Urinary bladder (tissue), 3 donors: ENCODE measurements at regions not wholly inside any gene's neighbourhood (a gene's known extent, or its start where the extent isn't known, plus 50 kb on each side); places are given as distances from the start of the nearest gene placed in this dataset.

ENCODE experiments used
- DNase-seq: peaks from one replicate; pipeline ENCODE4 v3.0.0-alpha.2; 2015; ENCODE audit errors: extremely low spot score
- H3K27ac ChIP-seq: one replicate; pipeline ENCODE4 v1.5.1; 2013; ENCODE audit warnings: low read depth, mild to moderate bottlenecking, moderate library complexity
- H3K36me3 ChIP-seq: one replicate; pipeline ENCODE4 v1.6.1; 2013; ENCODE audit warnings: mild to moderate bottlenecking, moderate library complexity; ENCODE audit not compliant: insufficient read depth
- H3K4me1 ChIP-seq: one replicate; pipeline ENCODE4 v1.6.1; 2013; ENCODE audit warnings: mild to moderate bottlenecking, moderate library complexity; ENCODE audit not compliant: insufficient read depth
- H3K4me3 ChIP-seq: one replicate; pipeline ENCODE4 v1.5.1; 2013; ENCODE audit warnings: low read depth, low read length
- WGBS: extraction: QIAGEN DNeasy Blood & Tissue Kit; methylation state at CpG from one replicate; pipeline ENCODE4 v1.1.7; 2013; 5-methylcytosine and 5-hydroxymethylcytosine counted together
- donor health status: healthy with polysubstance abuse.
- donor health status: healthy.

DNA sequence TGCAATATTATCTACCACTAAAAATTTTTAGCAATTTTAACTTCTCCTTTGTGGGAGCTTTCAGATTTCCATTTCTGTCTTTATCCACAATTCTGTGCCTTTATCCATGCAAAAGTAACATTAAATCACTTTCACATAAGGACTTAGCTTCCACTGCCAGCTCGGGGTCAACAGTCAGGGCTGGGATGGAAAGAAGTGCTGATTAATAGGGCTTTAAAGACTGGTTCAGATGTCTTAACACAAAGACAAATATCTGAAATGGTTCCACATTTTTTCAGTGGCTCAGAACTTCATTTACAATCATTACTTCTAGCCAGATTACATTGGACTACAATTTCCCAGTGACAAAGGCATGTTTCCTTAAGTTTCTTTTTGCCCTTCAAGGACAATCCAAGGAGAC lies 191.8 kb upstream of the CPHXL start:
- no peak overlapping the region for H3K4me3 ChIP-seq
- DNase-seq = no peak
- H3K36me3 ChIP-seq = no peaks in the 10 kb centered on the region
- H3K27ac ChIP-seq = no peak overlapping the region
- no peaks in the 10 kb centered on the region for H3K4me1 ChIP-seq
- 61% methylated on average over 1 of the region's 1 CpG for WGBS

DNA sequence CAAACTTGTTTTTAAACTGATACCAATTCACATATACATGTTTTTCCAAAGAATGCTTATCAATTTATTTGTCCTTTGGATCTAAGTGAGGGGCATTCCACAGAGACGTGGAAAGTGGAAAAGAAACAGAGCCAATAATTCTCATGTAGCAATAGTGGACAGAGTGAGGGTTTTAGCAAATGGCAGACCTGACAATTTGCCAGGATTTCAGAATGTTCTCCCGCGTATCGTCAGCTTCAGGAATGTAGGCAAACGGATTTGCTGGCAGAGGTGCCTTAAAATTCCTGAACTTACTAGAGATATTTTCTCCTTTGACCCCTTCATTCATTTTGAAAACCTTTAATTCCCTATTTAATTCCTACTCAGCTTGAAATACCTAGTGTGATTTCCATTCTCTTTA lies 193.4 kb upstream of the CPHXL start:
- no peak for DNase-seq
- H3K4me3 ChIP-seq = no peak overlapping the region
- 19% methylated on average over 5 of the region's 5 CpGs for WGBS
- H3K4me1 ChIP-seq = no peaks in the 10 kb centered on the region
- H3K36me3 ChIP-seq = no peaks in the 10 kb centered on the region
- no peak overlapping the region for H3K27ac ChIP-seq

DNA sequence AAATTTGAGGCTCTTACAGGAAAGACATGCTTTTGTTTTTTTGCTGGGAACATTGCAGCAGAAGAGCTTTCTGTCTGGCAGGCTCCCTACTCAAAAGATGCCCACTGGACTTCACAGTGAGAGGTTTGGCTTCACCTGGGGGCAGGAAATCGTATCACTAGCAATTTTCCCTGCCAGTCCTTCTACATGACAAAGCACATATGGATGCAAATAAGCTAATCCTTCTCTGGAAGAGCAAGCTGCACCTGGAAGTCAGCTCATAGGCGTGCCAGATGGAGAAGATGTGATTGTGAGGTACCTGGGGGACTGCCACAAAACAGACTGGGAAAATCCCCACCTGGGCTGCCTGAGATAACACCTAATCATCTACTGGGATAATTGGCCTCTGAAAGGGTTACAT lies 195.0 kb upstream of the CPHXL start:
- H3K27ac ChIP-seq = no peak overlapping the region
- 67% methylated on average over 2 of the region's 2 CpGs for WGBS

DNA sequence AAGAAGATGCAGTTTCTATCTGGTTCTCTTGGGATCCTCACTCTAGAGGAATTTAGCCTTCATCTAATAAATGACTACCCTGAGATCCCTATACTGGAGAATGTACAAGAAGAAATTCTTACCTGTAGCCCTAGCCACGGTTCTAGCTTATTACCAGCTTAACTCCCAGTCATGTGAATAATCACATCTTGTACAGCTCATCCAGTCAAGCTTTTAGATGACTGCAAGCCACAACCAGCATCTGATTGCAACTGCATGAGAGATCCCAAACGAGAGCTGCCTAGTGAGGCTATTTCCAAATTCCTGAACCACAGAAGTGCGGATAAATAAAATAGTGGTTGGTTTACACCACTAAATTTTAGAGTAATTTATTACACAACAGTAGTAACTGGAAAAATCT lies 196.0 kb upstream of the CPHXL start:
- Histone ChIP-seq H3K4me1 (no peaks in the 10 kb centered on the region), H3K4me3 (no peak overlapping the region), H3K27ac (no peak overlapping the region), H3K36me3 (no peaks in the 10 kb centered on the region)
- no peak for DNase-seq
- WGBS = 73% methylated on average over 3 of the region's 3 CpGs

More for the DNA sequence above, 195.0 kb upstream of the CPHXL start:
- no peaks in the 10 kb centered on the region for H3K4me1 ChIP-seq
- H3K4me3 ChIP-seq = no peak overlapping the region
- DNase-seq = no peak
- no peaks in the 10 kb centered on the region for H3K36me3 ChIP-seq

DNA sequence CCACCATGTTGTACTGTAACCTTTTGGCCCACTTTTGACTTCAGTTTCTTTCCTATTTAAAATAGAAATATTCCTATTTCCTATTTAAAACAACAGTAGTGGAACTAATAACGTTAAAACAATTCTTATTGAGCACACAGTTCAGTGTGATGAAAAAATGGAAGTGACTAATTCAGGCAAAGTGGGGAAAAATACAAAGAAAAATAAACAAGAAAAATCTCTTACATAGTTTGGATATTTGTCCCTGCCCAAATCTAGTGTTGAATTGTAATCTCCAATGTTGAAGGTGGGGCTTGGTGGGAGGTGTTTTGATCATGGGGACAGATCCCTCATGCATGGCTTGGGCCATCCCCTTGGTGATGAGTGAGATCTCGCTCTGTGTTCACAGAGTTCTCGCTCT lies 198.1 kb upstream of the CPHXL start:
- H3K4me3 ChIP-seq = no peak overlapping the region
- H3K27ac ChIP-seq = no peak overlapping the region
- no peaks in the 10 kb centered on the region for H3K36me3 ChIP-seq
- WGBS = 75% methylated on average over 3 of the region's 3 CpGs
- DNase-seq = no peak
- H3K4me1 ChIP-seq = no peaks in the 10 kb centered on the region

DNA sequence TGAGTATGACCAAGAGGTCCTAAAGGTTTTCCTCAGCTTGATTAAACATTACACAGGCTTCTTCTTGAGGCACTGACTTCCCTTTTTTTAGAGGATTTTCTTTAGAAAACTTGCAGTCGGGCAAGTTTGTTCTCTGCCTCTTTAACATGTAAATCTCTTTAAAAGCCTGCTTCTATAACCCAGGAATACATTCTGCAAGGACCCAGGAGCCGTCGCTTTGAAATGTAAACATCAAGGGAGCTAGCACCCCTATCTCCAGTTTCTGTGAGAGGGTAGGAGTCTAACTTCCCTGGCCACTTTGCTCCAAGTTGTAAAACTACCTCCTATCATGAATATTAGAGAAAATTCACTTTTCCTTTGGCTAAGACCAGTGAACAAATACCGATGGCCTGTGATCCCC lies 201.5 kb upstream of the CPHXL start:
- no peak for DNase-seq
- 19% methylated on average over 4 of the region's 4 CpGs for WGBS
- Histone ChIP-seq H3K4me1 (no peaks in the 10 kb centered on the region), H3K36me3 (no peaks in the 10 kb centered on the region), H3K27ac (no peak overlapping the region), H3K4me3 (no peak overlapping the region)

DNA sequence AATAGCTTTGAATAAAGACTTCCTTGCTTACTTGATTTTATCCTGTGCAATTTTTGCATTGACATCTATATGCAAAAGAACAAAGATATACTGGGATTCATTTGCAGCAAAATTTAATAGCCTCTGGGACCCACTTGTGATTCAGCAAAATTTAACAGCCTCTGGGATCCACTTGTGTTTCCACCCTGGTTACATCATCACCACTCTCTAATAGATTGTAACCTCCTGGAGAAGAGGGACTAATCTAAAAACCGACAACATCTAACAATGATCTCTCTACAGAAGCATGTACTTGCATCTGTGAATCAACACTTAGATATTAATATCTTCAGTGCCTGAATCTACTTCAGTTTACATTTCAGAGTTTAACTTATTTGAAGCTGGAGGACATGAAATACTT lies 202.0 kb upstream of the CPHXL start:
- Histone ChIP-seq H3K27ac (no peak overlapping the region), H3K4me3 (no peak overlapping the region)
- 82% methylated on average over 1 of the region's 1 CpG for WGBS

DNA sequence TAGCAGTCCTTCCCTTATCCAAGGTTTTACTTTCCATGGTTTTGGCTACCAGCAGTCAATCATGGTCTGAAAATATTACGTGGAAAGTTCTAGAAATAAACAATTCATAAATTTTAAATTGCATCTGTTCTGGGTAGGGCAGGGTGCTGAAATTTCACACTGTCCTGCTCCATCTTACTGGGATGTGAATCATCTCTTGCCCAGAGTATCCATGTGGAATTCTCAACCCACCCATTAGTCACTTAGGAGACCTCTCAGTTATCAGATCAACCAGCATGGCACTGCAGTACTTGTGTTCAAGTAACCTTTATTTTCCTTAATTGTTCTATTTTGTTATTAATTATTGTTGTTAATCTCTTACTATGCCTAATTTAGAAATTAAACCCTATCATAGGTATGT lies 202.8 kb upstream of the CPHXL start:
- 82% methylated on average over 1 of the region's 1 CpG for WGBS
- no peak for DNase-seq
- H3K4me1 ChIP-seq = no peaks in the 10 kb centered on the region
- H3K36me3 ChIP-seq = no peaks in the 10 kb centered on the region
- H3K4me3 ChIP-seq = no peak overlapping the region
- H3K27ac ChIP-seq = no peak overlapping the region

More for the DNA sequence above, 202.0 kb upstream of the CPHXL start:
- DNase-seq = no peak
- no peaks in the 10 kb centered on the region for H3K4me1 ChIP-seq
- no peaks in the 10 kb centered on the region for H3K36me3 ChIP-seq

DNA sequence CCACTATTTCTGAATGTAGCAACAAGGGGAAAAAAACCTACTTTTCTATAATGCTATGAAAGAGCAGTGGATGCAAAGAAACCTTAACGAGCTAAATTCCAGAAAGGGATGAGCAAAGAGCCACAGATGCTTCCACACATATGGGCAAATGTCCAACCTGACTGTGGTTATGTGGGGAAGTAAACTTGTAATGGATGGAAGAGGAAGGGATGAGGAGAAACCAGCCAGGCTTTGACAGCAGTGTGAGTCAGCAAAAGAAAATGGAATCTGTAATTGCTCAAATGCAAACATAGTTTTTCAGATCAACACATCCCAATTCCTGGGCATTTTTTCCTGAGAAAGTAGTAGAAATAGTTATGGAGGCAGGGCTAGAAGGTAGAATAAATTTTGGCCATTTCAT lies 204.8 kb upstream of the CPHXL start:
- H3K36me3 ChIP-seq = no peaks in the 10 kb centered on the region
- WGBS = 47% methylated on average over 1 of the region's 1 CpG
- no peak overlapping the region for H3K4me3 ChIP-seq
- no peak overlapping the region for H3K27ac ChIP-seq
- no peaks in the 10 kb centered on the region for H3K4me1 ChIP-seq
- DNase-seq = no peak

DNA sequence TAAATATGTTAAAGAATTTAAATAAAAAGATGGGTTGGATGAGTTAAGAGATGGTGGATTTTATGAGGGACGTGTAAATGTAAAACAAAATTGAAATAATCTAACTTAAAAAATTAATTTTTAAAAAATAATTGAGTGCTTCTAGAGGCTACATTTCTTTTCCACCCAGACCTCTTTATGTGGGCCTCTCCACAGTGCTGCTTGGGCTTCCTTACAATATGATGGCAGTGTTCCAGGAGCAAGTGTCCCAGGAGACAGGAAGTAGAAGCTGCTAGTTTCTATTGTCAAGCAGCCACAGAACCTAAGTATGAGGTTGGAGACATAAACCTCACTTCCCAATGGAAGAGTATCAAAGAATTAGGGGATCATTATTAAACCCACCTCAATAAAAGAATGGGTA lies 205.7 kb upstream of the CPHXL start:
- Histone ChIP-seq H3K4me1 (no peaks in the 10 kb centered on the region), H3K36me3 (no peaks in the 10 kb centered on the region), H3K4me3 (no peak overlapping the region), H3K27ac (no peak overlapping the region)
- no peak for DNase-seq
- 91% methylated on average over 1 of the region's 1 CpG for WGBS

DNA sequence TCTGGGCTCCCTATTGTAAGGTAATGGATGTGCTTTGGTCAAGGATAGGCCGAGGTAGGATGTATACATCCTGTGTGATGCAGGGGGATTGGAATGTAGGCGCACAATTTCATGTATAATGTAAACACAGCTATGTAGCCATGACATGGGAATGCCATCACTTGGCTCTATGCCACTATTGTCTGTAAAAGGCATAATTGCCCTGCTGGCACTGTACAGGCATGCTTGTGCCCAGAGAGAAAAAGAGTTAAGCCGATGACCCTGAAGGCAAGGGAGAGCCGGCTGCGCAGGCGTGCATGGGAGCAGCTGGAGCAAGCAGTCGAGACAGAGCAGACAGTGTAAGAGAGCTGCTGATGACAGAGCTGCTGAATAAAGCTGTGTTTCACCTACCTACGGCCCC lies 212.5 kb upstream of the CPHXL start:
- DNase-seq = no peak
- Histone ChIP-seq H3K27ac (no peak overlapping the region), H3K4me1 (no peaks in the 10 kb centered on the region), H3K36me3 (no peaks in the 10 kb centered on the region), H3K4me3 (no peak overlapping the region)
- WGBS = 75% methylated on average over 8 of the region's 8 CpGs

DNA sequence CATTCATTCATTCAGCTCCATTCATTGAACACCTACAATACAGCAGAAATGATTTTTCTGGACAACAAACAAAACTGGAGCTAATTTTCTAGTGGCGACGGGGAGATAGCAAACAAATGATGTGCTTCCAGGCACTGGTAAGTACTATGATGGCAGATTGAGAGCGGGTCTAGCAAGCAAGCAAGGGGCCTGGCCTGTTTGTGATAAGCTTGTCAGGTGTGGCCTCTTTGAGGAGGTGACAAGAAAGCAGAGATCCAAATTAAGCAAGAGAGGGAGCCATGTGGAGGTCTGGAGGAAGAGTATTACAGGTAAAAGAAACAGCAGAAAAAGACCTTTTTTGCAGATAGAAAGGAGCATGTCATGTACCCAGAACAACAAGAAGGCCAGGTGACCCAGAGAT lies 216.1 kb upstream of the CPHXL start:
- Histone ChIP-seq H3K4me3 (no peak overlapping the region), H3K36me3 (no peaks in the 10 kb centered on the region), H3K27ac (no peak overlapping the region), H3K4me1 (no peaks in the 10 kb centered on the region)
- 91% methylated on average over 3 of the region's 3 CpGs for WGBS
- no peak for DNase-seq

DNA sequence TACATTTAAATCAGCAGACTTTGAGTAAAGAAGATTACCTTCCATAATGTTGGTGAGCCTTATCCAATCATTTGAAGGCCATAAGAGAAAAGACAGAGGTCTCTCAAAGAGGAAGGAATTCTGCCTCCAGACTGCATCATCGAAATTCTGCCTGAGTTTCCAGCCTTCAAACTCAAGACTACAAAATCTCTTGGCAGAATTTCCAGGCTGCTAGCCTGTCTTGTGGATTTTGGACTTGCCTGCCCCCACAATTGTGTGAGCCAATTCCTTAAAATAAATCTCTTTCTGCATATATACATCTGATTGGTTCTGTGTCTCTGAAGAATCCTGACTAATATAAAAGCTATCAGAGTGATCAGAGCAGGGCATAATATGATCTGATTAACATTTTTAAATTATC lies 216.6 kb upstream of the CPHXL start:
- no peak for DNase-seq
- Histone ChIP-seq H3K36me3 (no peaks in the 10 kb centered on the region), H3K27ac (no peak overlapping the region), H3K4me1 (no peaks in the 10 kb centered on the region), H3K4me3 (no peak overlapping the region)
- 58% methylated on average over 1 of the region's 1 CpG for WGBS

DNA sequence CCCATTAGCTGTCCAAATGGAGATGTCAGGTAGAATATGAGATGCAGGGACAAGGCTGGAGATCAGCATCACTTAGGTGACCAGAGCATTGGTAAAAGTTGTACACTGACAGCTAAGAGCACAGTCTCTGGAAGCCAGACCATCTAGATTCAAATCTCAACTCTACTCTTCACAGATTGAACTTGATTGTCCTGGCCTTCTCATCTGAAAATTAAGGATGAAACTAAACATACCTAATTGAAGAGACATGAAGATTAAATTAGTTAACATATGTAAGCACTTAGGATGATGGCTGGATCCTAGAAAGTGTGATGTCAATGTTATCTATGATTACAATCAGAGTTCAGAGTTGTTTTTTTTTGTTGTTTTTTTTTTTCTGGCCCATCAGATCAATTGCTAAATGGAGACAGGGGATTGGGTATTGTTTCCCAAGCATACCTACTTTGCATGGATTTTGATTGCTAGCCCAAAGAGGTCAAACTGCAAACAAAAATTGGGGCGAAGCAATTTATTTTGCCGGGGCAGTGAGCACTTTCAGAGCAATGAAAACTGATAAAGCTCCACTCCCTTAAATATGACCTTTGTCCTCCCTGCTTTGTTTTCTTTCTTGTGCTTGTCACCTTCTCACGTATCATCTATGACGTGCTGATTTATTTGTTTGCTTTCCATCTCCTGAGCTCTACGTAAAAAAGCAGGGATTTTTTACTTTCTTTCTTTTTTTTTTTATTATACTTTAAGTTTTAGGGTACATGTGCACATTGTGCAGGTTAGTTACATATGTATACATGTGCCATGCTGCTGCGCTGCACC lies 217.6 kb upstream of the CPHXL start:
- 60% methylated on average over 6 of the region's 6 CpGs for WGBS
- no peak for DNase-seq
- H3K4me3 ChIP-seq = no peak overlapping the region
- no peaks in the 10 kb centered on the region for H3K36me3 ChIP-seq
- H3K27ac ChIP-seq = no peak overlapping the region
- H3K4me1 ChIP-seq = no peaks in the 10 kb centered on the region
